NCI-H510A (cell line): ENCODE measurements at regions not wholly inside any gene's neighbourhood (a gene's known extent, or its start where the extent isn't known, plus 50 kb on each side); places are given as distances from the start of the nearest gene placed in this dataset.

Experiments used
- DNase-seq: peaks from one replicate; lab custom pipeline; 2025; lab: John Stamatoyannopoulos, UW

- no peak for DNase-seq
Measured at GRCh38 chr21:43364261-43364510, 62.7 kb downstream of the SIK1 start.

- no peak for DNase-seq
Measured at GRCh38 chr21:43363506-43364260, 63.2 kb downstream of the SIK1 start.

GRCh38 chr21:43362915-43363314 is 64.0 kb downstream of the SIK1 start:
- no peak for DNase-seq

GRCh38 chr21:43362321-43362791 is 64.6 kb downstream of the SIK1 start:
- DNase-seq: peak; percentile 70

GRCh38 chr21:43361493-43362296 is 65.2 kb downstream of the SIK1 start:
- no peak for DNase-seq

- peak; percentile 52 for DNase-seq
Measured at GRCh38 chr21:43361127-43361492, 65.8 kb downstream of the SIK1 start.

- no peak for DNase-seq
Measured at GRCh38 chr21:43360441-43361126, 66.3 kb downstream of the SIK1 start.

GRCh38 chr21:43358940-43359822 is 67.8 kb downstream of the SIK1 start:
- DNase-seq: no peak

GRCh38 chr21:43357715-43358430 is 69.1 kb downstream of the SIK1 start:
- no peak for DNase-seq

GRCh38 chr21:43355925-43356289 is 71.0 kb downstream of the SIK1 start:
- no peak for DNase-seq

- DNase-seq: no peak
Measured at GRCh38 chr21:43355266-43355924, 71.5 kb downstream of the SIK1 start.

- no peak for DNase-seq
Measured at GRCh38 chr21:43354666-43355065, 72.3 kb downstream of the SIK1 start.

- DNase-seq: no peak
Measured at GRCh38 chr21:43354026-43354420, 72.9 kb downstream of the SIK1 start.

GRCh38 chr21:43353282-43354025 is 73.5 kb downstream of the SIK1 start:
- no peak for DNase-seq

GRCh38 chr21:43352568-43353281 is 74.2 kb downstream of the SIK1 start:
- DNase-seq: no peak

- no peak for DNase-seq
Measured at GRCh38 chr21:43352154-43352537, 74.8 kb downstream of the SIK1 start.

- DNase-seq: no peak
Measured at GRCh38 chr21:43351501-43352153, 75.3 kb downstream of the SIK1 start.

- DNase-seq: no peak
Measured at GRCh38 chr21:43349644-43350043, 77.3 kb downstream of the SIK1 start.

- DNase-seq: no peak
Measured at GRCh38 chr21:43348801-43349261, 78.1 kb downstream of the SIK1 start.
